HG03565 (cell line): ENCODE measurements at regions not wholly inside any gene's neighbourhood (a gene's known extent, or its start where the extent isn't known, plus 50 kb on each side); places are given as distances from the start of the nearest gene placed in this dataset.

Experiments used
- ATAC-seq: cut with Tn5 transposase; IDR thresholded peaks from one replicate; pipeline ENCODE4 v1.9.1; 2021; ENCODE audit warnings: mild to moderate bottlenecking, moderate library complexity; ENCODE audit not compliant: unreplicated experiment

DNA sequence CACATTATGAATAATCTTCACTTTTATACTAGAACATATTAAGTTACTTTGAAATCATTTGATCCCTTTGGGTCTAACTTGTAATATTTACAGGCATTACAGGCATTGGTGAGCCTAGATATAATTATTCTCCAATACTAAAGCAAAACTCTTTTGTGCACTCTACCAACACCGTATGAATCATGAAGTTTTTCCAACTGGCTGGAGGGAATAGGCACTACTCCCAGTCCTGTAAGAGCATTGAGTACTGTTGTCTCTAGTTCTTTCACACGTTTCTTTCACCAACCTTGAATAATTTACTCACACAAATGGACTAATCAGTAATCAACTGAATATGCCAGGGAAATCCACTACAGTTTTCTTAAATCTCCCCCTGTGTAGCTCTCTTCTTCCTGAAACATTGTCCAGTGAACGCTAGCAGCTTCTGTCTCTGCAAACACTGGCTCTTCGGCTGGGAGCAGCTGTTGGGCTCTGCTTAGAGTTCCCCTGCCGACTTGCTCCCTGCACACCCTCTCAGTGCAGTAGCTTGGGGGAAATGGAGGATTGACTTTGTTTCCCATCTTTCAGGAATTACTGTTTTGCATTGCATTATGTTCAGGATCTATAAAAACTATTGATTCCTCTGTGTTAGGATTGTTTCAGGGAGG, 476.7 kb downstream of the RFC3 start:
- no peak for ATAC-seq

DNA sequence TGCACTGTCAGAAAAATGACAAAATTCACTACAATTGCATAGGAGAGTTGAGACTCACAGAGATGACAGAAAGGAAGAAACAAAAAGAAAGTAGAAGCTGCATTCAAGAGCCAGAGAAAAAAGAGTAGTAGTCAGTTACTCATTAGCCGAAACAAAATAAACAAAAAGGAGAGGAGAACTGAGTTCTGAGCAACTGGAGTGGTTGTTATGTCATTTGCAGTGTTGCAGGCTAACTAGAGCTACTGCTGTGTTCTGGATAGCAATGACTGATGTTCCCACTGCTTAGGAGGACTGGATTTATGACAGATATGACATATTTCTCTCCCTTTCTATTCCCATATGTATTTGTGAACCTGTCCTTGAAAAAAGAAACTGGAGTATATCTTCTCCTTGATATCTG, 482.6 kb downstream of the RFC3 start:
- ATAC-seq = no peak

DNA sequence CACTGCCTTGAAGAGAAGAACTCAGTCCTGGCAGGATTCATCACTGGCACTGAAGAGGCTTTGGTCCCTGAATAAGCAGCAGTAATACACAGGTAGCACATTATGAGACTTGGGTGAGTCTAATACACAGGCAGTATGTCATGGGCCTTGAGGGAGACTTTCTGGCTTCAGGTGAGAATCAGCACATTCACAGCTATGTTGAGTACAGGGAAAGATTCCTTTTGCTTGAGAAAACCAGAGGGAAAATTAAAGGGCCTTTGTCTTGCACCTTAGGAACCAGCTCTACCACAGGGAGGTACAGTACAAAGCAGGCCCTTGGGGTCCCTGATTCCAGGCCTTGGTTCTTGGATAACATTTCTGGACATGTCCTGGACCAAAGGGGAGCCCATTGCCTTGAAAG, 484.6 kb downstream of the RFC3 start:
- ATAC-seq = no peak

DNA sequence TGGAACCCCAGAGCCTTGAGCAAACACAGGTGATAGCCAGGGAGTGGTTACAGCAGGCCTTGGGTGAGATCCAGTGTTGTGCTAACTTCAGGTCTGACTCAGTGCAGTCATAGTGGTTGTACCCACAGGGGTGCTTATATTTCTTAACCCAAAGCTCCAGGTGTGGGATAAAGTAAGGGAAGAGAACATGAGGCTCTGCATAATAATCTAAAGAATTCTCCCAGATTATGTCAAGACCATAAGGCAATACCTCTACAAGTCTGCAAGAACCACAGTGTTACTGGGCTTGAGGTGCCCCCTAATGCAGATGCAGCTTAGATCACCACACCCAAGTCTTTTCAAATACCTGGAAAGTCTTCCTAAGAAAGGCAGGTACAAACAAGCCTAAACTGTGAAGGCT, 485.4 kb downstream of the RFC3 start:
- ATAC-seq = no peak

DNA sequence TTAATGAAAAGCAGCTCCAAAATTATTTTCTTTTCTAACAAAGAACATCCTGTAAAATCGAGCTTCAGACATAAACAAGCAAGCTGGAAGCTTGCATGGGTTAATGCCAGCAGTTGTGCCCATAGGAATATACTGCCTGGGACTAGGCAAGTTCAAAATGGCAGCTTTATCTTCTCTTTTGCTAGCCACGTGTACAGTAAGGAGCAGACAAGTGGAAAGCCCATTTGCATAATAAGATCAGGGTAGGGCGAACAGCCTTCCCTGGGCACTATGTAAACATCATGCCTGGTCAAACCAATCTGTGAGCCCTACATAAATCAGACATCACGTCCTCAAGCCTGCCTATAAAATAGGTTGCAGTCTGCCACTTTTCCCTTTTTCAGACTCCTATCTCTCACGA, 489.7 kb downstream of the RFC3 start:
- ATAC-seq = no peak

DNA sequence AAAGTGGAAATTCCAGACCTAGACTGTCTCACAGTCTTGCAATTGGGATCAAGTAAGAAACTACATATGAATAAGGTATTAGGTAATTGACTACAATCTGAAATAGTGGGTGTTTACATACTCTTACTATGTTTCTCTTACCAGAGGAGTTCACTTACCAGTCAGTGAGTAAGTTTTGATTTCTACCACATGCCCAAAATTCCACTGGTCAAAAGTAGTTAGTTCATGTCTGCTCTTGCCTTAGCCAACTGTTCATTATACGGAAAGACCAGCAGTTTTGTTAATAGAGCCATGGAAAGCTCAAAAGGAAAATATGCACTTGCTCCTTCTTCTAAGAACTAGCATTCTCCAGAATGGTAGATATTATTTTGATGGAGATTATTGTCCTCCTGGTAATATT, 490.8 kb downstream of the RFC3 start:
- no peak for ATAC-seq

DNA sequence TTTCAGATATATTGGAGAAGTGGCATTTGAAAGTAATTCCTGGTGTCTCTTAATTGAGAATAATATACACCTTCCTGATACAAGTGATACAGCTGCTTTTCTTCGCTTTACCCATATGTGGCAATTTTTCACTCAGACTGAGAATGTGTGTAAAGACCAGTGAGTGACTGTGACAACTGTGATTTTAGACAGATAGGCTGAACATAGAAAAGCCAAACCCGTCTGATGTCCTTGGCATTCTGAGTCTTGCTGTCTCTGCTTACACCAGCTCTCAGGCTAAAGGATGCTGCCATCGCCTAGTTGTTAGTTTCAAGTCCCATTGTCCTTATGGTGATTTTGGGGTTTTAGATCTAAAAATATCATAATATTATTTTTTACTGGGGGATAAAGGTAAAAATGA, 492.6 kb downstream of the RFC3 start:
- ATAC-seq = no peak

DNA sequence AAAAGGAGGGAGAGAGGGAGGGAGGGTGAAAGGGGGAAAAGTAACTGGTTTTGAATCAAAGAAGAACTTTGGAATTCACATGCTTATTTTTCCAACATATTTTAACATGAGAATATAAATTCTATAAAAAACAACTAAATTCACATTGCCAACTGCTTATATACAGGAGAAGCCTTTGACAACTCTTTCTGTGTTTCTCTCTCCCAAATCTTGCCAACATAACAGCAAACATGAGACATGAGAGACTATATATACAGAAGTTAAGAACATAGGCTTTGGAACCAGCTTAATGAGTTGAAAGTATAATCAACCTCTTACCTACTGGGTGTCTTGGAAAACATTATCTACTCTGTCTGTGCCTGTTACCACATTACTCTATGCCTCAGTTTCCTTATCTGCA, 493.3 kb downstream of the RFC3 start:
- no peak for ATAC-seq

DNA sequence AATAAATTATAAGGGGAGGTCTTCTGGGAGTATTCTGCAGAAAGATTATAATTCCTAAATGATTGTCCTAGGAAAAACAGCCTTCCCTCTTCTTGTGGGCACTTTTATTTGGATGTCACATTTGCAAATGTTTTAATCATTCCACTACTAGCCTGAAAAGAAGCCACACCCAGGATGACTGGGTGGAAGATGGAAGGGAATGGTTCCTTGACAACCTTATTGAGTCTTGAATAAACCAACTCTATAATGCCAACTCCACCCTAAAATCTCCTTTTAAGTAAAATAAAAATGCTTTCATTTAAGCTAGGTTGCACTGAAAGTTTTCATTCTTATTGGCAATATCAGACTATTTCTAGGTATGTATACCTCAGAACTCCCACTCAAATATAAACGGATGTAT, 494.6 kb downstream of the RFC3 start:
- no peak for ATAC-seq

DNA sequence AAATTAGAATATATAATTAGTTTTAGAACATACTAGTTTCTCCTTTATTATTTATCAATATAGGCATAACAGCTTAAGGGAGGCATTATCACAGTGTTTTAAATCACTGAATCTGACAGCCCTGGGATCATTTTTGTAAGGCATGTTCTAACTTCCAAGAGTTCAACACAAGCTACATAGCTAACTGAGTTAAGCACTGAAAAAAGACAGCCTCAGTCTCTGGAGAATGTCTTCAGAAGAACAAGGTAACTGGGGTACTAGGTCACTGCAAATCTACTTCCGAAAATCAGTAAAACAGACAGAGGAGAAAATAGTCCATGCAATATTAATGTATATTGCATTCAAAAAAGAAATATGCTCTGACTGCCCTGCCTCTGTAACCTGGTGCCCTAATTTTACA, 502.1 kb downstream of the RFC3 start:
- ATAC-seq = no peak

DNA sequence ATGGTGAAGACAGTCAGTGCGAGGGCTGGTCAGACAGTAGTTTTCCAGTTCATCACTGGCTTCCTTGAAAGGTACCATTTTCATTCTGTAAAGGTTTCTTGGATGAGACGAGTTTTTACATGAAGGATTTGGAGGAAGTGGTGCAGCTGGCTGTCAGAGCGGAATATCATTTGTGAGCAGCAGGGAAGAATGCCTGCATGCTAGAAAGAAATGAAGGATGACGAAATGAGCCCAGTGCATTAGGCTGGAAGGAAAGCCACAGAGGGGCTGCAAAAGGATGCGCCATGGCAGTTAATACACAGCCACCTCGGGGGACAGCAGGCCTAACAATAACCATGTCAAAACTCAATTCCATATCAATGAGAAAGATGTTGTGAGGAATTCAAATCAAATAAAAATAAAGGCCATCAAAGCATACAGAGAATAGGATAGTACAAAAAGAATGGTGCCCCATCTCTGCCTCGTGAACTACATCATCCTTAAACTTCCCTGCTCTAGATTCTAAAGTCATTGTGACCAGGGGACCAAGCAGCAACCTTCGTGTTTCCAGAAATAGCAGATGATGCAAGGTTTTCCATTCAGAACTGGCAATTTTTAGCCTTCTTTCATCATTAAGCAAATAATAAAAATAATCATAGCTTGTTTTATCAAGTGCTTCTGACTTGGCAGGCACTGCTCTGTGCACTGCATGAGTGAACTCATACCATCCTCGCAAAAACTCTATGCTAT, 504.2 kb downstream of the RFC3 start:
- ATAC-seq = no peak

DNA sequence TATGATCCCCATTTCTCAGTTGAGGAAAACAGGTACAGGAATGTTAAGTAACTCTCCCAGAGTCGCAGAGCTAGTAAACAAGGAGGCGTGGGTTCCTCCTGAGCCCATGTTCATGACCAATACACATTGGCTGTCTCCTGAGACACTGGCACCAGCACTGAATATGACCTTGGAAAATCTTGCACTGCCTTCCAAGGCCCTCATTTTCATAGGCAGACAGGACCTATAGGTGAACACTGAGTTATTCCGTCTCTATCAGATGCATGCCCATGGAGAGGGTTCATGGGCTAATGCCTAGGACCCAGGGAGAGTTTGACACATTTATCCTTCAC, 504.8 kb downstream of the RFC3 start:
- ATAC-seq = no peak

DNA sequence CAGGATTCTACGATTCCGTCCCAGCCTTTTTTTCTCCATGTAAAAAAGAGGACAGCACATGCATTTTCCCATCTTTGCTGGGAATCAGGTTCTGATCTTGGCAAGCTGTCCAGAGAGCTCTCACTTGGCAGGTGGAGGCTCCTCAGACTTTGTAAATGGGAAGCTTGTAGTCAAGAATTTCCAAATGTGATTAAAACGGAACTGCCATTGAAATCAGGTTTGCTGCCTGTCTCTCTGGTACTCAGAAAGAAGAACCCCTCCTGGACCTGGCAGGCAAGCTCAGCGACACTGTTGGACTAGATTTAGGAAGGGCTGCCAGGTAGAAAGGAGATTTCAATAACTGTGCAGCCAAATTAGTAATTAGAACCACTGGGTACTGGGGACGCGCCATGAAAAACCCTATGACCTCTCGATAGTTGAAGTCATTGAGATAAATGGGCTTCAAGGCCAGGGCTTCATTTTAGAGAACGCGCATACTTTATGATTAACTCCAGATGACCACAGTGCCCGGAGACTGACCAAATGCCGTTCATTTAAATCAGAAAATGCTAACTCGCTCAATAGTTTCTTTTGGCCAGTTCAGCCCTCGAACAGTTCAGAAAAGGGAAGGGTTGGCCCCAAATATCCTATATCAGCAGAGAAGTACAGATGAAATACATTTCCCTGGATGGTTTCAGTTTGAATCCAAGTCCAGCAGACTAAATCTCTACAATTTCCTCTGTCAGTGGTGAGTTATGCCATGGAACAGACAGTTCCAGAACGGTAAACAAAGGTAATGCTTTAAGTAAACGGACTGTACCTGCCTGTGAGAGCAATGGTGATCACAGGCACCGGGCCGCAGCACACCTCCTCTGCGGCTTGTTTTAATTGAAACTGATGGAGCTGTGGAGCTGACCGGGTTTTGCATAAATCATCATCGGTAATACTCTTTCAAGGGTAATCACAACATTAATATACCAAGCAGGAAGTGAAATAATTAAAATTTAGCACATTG, 517.4 kb downstream of the RFC3 start:
- ATAC-seq = no peak

DNA sequence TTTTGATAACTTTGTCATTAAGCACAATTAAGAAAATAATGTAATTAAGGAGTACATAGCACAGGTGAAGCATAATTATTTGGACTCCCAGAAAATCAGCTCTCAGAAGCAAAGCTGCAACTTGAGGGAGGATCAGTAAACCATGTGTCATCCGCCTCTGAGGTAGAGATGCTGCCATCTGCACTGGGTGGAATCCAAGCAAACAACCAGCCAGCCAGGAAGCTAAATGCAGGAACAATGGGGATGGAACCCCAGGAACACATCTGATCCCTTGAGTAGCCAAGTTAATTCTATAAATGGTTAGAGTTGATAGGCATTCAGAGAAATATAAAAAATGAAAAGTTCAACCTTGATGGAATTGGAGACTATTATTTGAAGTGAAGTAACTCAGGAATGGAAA, 520.2 kb downstream of the RFC3 start:
- ATAC-seq = no peak

DNA sequence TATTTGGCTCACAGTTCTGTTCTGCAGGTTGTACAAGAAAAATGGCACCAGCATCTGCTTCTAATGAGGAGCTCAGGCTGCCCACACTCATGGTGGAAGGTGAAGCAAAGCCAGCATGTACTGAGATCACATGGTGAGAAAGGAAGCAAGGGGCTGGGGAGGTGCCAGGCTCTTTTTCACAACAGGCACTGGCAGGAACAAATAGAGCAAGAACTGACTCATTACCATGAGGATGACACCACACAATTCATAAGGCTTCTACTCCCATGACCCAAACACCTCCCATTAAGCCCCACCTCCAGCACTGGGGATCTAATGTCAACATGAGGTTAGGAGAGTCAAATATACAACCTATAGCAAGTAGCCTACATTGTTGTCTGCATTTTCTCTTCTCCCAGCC, 522.6 kb downstream of the RFC3 start:
- no peak for ATAC-seq

DNA sequence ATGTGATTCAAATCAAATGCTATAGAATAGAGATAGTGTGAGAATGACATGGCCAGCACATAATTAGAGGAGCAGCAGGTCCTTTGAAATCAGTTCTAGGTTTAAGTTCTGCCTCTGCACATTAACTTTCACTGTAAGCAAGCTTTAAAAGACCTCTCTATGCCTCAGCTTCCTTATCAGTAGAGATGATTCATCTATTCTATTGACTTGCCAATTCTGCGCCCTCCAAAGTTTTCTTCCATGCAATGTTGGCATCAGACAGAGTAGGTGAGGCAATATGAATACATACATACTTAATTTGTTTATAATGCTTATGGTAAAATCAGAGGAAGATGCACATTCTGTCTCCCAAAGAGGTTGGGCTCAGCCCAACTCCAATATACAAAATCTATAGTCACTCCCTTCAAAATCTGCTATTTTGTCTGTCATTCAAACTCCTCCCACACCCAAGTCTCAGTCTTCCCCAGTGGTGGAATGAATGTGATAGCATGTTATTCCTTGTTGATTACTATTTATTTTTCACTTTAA, 525.5 kb downstream of the RFC3 start:
- no peak for ATAC-seq

DNA sequence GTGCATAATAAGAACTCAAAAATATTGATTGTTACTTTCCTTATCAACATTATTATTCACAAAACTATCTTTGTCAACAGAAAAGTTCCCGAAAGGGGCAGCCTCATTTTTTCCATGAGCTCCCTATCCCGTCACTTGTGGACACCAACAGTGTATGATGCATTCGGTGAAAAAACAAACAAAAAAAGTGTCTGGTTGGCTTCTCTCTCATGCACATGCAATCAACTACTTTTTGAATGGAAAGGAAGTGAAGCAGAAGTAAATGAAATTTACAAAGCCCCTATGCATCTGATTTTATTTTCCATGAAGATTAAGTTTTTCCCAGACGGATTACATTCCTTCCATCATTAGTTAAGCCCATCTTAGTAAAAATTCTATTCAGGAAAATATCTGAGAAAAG, 526.9 kb downstream of the RFC3 start:
- no peak for ATAC-seq

DNA sequence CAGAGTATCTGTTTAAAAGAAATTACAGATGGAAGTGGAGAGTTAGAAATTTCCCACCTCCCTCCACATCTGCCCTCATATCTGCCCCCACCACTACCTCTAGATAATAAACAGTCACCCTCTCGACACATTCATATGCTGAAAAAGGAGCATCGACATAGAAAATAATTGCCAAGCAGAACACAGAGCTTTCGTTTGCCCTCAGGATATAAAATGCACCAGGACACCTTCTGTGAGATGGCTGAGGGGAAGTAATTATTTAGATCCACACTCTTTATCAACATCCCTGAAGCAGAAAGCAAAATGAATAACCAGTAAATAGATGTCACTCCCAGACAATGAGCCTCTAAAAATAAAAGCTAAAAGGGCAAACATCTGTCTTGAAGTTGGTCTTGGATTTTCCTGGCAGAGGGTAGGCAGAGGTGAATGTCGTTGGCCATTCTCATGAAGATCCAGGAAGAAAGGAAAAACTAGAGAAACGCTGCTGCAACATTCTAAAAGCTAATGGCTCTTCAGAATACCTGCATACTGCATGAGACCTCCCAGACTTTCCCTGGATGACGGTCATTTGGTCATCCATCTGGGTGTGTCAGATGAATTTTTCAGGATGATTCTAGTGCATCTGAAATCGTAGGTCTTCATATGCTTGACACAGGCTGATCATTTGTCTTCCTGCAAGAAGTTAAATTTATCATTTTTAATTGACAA, 527.5 kb downstream of the RFC3 start:
- no peak for ATAC-seq

DNA sequence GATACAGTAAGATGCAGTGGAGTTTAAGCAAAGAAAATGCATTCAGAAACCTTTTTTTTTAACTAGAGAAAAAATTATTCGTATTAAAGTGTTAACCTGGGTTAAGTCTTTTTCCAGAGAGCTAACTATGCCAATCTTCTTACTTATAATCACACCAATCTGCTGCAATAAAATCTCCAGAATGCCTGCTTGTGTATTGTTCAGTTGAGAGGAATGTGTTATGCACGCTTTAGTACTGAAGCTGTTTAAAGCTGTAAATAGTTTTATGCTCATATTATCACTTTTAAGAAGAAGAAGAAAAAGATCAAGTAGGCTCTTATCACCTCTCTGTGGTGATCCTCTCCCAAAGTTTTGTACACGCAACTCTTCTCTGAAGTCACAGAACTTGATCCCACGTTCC, 528.7 kb downstream of the RFC3 start:
- no peak for ATAC-seq

DNA sequence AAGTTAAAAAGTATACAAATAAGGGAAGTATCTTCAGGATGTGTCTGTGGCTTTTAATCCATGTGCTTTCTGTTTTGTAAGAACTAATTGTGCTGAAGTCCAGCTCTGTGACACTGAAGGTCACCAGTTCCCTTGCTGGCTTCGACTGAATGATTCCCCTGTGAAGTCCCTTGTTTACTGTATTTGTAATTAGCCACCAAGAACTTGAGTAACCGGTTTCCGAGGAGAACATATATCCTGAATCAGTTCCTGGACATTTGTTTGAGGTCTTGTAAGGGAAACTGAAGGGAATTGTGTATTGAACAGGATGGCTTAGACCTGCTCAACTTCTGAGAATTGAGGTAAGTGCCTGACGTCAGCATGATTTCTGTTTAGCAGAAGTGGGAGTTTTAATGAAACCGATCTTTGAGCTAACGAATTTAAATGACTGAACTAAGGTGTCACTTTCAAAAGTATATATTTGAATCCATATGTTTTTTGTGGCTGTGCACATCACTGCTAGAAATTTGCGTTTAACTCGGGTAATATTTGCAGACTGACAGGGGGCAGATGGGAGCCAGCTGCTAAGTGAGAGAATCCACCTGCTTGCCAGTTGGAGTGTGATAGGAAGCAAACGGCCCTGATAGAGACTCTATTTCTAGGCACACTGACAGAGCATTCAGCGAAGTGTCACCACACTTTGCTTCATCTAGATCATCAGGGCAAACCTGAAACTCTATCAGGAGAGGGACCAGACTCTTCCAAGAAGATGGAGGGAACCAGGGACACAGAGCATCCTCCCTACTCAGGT, 530.0 kb downstream of the RFC3 start:
- no peak for ATAC-seq
